ENCODE measurements at regions not wholly inside any gene's neighbourhood (a gene's known extent, or its start where the extent isn't known, plus 50 kb on each side); places are given as distances from the start of the nearest gene placed in this dataset.

DNA sequence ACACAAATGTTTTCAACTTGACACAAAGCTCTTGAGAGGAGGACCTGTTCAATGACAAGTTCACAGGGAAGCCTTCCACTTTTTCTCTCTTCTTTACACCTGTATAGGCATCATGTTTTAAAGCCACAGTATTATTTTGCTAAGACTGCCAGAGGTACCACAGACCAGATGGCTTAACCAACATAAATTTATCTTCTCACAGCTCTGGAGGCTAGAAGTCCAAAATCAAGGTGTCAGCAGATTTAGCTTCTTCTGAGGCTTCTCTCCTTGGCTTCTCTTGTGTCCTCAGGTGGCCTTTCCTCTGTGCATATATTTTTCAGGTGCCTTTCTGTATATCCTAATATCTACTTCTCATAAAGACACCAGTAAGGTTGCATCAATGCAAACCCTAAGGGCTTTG, 435.2 kb upstream of the GBE1 start:
- ATAC-seq, result no peak
- H3K9me3 ChIP-seq, result no peaks in the 10 kb centered on the region
- H3K27ac ChIP-seq, result no peak overlapping the region
- intact Hi-C loops (cut with DNase I), result no loop called here
- no peak for DNase-seq
- H3K4me3 ChIP-seq, result no peak overlapping the region
- H3K36me3 ChIP-seq, result no peaks in the 10 kb centered on the region
- H3K27me3 ChIP-seq, result no peaks in the 10 kb centered on the region
- no peak for TF ChIP-seq CTCF (IDR thresholded peaks at IDR 0.05)
- H3K4me1 ChIP-seq, result no peaks in the 10 kb centered on the region

DNA sequence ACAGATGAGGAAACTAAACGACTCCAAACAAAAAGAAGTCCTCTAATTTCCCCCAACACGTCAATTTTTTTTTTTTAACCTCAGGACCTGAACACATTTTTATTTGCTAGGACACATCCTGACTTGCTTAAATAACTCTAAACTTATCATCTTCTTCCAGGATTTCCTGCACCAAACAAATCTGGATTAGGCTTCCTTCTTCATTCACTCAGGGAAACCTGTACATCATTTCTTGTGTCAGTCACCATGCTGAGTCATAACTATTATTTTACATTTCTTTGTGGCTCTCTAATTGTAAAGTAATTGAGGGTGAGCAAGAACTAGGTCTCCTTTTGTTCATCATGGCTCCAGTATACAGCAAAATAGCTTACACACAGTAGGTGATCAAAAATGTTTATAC, 433.4 kb upstream of the GBE1 start:
- Histone ChIP-seq H3K4me3 (no peak overlapping the region), H3K4me1 (no peaks in the 10 kb centered on the region), H3K27ac (no peak overlapping the region), H3K9me3 (peaks cover 0 to 8% (median 0%) of the 10 kb centered on the region in 11 donors), H3K27me3 (no peaks in the 10 kb centered on the region), H3K36me3 (no peaks in the 10 kb centered on the region)
- no peak for ATAC-seq
- TF ChIP-seq CTCF (IDR thresholded peaks at IDR 0.05), result no peak
- DNase-seq, result no peak
- intact Hi-C loops (cut with DNase I), result no loop called here
- WGBS, 2 donors, result 51 to 61% methylated on average over 2 of the region's 2 CpGs

- WGBS, 2 donors, result 54 to 70% methylated on average over 7 of the region's 7 CpGs
- ATAC-seq (peak in 1 of 8 donors; percentile 39), DNase-seq (no peak)
- Histone ChIP-seq H3K9me3 (peaks cover 0 to 7% (median 0%) of the 10 kb centered on the region in 11 donors), H3K36me3 (no peaks in the 10 kb centered on the region), H3K27ac (no peak overlapping the region), H3K4me3 (no peak overlapping the region), H3K27me3 (no peaks in the 10 kb centered on the region), H3K4me1 (no peaks in the 10 kb centered on the region)
- no peak for TF ChIP-seq CTCF (IDR thresholded peaks at IDR 0.05)
- intact Hi-C loops (cut with DNase I), result no loop called here
Measured at GRCh38 chr3:82186017-82186416, 424.6 kb upstream of the GBE1 start.

DNA sequence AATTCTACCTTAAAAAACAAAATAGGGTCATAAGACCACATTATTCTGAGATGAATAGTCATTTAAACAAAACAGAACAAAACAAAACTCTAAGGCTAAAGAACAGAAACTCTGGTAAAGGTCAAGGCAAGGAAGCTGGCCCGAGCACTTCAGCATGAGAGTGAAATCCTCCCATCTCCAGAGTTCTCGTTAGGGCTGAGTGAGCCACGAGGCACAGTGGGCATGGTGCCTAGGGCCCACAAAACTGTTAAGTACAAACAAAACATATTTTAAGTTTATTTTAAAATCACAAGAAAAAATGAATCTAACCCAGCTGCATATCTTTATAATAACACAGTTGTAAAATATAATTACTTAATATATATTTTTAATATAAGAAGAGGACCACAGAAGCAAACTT, 417.8 kb upstream of the GBE1 start:
- no peaks in the 10 kb centered on the region for H3K9me3 ChIP-seq
- no peaks in the 10 kb centered on the region for H3K36me3 ChIP-seq
- no peak overlapping the region for H3K27ac ChIP-seq
- H3K4me3 ChIP-seq, result no peak overlapping the region
- intact Hi-C loops (cut with DNase I), result no loop called here
- 74 to 77% methylated on average over 3 of the region's 3 CpGs for WGBS, 2 donors
- no peaks in the 10 kb centered on the region for H3K27me3 ChIP-seq
- ATAC-seq (no peak), DNase-seq (no peak)
- no peak for TF ChIP-seq CTCF (IDR thresholded peaks at IDR 0.05)
- H3K4me1 ChIP-seq, result no peaks in the 10 kb centered on the region

DNA sequence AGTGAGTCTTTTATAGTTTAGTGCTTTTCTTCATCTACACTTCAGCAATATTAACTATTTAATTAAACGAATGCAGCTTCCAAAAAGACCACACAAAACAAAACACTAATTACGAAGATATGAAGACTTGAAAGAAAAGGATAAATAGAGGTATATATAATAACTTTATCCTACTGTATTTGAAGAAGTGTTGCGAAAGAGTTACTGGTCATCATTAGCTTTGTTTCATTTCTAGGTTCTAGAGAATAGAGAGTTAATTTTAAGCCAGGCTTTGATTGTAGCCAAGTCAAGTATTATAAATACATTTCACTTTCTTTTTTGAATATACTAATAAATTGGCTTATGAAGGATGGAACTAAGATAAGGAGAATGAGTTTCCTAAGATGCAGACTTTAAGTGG, 416.8 kb upstream of the GBE1 start:
- 86 to 91% methylated on average over 3 of the region's 3 CpGs for WGBS, 2 donors
- intact Hi-C loops (cut with DNase I), result no loop called here

More for the DNA sequence above, 416.8 kb upstream of the GBE1 start:
- ATAC-seq, result no peak
- Histone ChIP-seq H3K36me3 (no peaks in the 10 kb centered on the region), H3K9me3 (no peaks in the 10 kb centered on the region), H3K27me3 (no peaks in the 10 kb centered on the region), H3K27ac (no peak overlapping the region), H3K4me1 (no peaks in the 10 kb centered on the region), H3K4me3 (no peak overlapping the region)
- no peak for DNase-seq
- TF ChIP-seq CTCF (IDR thresholded peaks at IDR 0.05), result no peak

Measured in heart right ventricle (tissue), 16 donors.